Stimulated activated CD4-positive, alpha-beta T cell treated with anti-CD3 and anti-CD28 coated beads, Interleukin-4, amount 100 ng/mL, for 4 hours (primary cell): ENCODE measurements at regions not wholly inside any gene's neighbourhood (a gene's known extent, or its start where the extent isn't known, plus 50 kb on each side); places are given as distances from the start of the nearest gene placed in this dataset.

Experiments
- DNase-seq, 2 experiments: peaks; one replicate each; pipeline ENCODE4 v3.0.0-alpha.2; 2020

DNA sequence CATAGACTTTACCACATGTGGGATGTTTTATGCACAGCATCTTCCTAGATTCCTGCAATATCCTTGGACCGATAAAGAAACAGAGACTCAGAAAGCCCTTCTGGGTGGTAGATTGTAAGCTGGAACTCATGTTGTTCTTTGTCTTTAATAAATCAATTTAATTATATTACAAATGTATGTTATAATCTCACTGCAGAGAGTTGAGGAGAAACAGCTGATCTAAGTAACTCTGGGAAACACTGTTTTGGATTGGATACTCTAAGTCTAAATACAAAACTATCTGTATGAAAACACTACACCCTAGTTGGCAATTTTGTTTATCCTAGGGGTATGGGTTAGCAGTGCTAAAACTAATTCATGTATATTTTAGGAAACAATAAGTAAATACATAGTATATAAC, 1015.2 kb downstream of the XPNPEP1 start:
- DNase-seq, result no peak

DNA sequence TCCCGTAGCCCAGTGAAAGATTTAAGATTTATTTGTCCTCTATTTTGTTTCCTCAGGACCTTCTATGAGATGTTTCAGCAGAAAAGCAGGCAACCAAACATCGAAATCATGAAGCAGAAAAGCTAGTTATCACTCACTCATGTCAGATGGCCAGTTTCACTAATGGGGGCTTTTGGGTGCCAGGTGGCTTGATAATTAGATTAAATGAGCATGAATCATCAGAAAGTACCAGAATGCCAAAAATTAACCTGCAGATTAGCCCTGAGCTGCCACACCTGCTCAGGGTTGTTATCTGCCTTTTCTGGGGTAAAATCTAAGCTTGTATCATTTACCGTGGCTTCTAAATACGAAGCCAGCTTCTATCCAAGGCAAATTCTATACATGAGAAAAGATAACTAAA, 1017.5 kb downstream of the XPNPEP1 start:
- DNase-seq, result no peak

DNA sequence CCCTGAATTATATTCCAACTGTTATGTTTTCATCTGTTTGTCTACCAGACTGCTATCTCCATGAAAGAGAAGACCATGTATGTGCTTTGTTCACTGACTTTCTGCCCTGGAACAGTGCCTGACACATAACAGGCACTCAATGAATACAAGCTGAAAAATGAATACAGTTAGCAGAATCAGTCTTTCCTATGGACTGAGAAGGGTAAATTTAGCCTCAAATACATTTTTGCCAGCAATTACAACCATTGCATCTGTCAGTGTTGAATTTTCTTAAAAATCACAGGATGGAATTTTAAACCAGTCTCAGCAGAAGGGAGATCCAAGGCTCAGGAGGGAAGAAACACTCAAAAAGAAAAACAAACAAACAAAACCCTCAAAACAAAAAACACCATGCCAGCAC, 1018.1 kb downstream of the XPNPEP1 start:
- no peak for DNase-seq

DNA sequence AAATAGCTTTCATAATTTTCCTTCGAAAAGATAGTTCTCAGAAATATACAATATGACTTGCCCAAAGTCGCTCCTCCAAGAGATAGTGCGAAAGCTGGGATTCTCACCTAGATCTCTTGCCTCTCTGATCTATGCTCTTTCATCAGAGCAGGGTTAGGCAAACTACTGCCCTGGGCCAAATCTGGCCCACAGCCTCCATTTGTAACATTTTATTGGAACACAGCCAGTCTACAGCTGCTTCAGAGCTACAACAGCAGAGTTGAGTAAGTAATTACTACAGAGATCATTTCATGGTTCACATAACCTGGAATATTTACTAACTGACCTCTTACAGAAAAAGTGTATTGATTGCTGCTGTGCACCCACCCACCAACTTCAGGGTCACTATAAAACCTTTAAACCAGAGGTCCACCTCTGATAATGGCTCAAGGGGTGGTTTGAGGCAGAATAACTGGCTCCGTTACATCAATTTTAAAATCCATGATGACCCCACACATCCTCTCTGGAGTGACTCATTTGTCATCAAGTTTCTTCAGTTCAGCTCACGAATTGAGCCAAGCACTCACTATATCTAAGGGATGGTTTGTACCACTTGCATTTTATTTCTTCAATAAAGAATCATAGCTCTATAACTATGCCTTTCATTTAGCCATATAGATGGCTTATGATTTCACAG, 1019.0 kb downstream of the XPNPEP1 start:
- DNase-seq, result no peak

DNA sequence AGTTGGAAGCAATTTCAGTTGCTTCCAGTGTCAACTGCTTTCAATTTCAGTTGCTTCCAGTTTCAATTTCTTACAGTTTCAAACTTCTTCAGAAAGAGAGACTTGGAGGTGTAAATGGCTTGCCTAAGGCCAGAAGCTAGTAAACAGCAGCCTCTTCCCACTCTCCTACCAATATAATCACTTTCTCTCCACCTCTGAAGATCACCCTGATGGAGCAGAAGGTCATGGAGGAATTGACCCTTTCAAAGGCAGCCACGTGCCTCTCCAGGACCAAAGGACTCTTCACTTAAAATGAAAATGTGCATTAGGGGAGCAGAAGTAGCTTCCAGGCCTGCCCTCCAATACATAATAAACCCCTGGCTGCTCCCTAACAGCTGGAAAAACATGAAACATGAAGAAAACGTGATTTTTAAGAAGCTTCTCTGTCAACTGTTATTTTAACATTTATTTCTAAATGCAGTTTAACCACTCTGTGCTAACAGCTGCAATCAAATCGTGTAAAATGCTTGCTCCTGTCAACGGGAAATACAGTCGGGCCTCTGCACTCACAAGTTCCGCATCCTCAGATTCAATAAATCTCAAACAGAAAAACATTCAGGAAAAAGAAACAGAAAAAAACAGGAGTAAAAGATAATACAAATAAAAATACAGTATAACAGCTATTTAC, 1020.6 kb downstream of the XPNPEP1 start:
- no peak for DNase-seq

DNA sequence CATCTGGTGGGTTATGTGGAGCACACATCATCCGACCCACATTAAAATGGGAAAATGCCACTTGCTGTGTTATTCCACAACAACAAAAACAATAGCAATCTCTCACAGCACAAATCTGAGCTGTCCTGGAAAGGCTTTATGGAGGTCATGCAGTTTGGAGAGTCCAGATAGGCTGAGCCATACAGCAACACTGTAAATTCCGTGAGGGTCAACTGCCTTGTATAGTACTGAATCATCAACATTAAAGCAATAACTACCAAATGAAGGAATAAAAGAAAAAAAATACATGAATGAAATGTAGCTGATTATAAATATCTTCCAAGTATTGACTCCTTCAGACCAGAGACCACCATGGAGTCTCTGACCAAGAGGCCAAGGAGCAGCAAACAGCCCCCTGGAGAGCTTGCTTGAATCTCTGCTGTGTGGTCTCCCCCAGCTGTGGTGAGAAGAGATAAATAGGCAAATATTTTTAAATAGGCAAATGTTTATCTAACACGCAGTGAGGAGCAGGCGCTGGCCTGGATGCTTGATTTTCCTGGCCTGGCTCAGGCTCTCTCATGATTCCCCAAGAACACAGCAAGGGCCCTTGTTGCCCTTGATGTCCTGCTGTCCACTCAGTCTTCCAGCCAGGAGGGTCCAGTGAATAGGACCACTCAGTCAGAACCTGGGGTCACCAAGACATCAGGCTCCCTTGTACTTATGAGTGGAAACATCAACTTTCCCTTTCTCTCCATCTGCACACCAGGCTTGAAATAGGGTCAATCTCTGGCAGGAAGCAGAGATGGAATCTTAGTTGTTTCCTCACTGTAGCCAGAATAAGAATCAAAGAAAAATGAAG, 1021.3 kb downstream of the XPNPEP1 start:
- DNase-seq, result no peak

DNA sequence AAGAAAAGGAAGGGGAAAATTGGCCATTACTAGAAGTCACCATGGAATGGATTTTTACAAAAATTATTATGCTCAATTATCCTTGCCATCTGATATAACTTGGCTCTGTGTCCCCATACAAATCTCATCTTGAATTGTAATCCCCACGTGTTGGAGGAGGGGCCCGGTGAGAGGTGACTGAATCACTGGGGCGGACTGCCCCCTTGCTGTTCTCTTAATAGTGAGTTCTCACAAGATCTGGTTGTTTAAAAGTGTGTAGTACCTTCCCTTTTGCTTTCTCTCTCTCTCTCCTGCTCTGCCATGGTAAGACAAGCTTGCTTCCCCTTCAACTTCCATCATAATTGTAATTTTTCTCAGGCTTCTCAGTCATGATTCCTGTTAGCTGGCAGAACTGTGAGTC, 1023.6 kb downstream of the XPNPEP1 start:
- no peak for DNase-seq

DNA sequence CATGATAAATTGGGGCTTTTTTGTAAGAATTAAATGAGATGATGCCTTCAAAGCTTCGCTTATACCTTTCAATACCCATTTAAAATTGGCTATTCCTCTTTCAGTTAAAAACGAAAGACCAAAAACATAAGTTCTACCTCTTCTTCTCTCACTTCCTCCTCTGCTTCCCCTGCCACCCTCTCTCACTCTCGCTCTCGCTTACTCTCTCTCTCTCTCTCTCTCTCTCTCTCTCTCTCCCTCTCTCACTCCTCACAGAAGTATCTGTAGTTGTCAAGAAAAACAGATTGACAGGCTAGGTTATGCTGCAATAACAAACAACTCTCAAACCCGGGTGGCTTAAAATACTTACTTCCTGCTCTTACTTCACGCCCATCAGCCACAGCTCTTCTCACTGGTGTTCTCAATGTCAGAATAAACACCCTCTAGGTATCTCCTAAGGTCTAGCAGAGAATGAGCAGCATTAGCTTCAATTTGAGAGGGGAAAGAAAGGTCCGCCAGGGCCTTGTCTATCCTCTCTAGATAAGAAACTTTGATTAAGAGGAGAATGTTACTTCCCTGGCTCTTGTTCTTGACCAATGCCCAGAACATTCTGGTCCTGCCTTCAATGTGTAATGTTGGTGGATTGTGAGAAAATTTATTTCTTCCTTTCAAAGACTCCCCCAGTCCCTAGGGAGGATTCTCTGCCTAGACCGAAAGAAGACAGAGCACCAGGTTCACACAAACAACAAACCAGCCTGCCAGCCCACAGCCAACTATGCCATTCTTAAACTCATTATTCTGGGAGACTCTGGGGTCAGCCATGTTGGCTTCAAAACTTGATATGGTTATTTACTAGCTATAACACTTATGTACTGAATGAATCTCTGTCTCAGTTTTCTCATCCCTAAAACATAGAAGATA, 1028.7 kb downstream of the XPNPEP1 start:
- DNase-seq, result no peak

DNA sequence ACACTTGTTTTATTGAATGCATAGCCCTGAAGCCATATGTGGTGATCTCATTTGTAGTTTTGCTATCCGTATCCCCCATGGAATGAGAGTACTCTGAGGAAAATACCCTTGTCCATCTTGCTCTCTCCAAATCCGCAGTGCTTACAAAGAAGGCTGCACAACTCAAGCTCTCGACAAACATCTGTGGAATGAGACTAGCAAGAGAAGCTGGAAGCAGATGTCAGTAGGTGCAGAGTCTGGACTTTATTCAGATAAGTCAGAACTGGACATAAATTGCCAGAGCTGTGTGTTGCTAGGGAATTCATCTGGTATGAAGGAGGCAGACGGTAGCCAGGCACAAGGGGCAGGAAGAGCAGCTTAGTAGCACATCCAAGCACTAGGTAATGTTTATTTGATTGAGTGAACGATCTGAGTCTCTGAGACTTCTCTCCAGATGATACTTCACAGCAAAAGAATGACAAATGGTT, 1046.2 kb downstream of the XPNPEP1 start:
- DNase-seq, result no peak

DNA sequence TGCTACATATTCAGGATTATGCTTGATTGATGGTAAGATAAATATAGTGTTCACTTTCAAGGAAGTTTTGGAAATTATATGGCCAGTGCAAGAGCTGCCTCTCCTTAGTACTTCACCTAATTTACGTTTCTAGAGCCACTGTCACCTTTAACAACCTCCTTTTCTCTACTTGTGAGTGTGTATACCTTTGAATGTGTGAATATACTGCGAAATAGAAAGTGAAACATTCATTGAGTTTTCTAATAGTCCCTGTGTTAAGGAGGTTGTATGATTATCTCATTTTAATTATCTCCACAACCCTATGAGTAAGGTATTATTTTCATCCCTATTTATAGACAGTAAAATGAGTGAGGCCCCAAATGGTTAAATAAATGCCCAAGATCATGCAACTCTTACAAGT, 1050.5 kb downstream of the XPNPEP1 start:
- DNase-seq, result no peak

DNA sequence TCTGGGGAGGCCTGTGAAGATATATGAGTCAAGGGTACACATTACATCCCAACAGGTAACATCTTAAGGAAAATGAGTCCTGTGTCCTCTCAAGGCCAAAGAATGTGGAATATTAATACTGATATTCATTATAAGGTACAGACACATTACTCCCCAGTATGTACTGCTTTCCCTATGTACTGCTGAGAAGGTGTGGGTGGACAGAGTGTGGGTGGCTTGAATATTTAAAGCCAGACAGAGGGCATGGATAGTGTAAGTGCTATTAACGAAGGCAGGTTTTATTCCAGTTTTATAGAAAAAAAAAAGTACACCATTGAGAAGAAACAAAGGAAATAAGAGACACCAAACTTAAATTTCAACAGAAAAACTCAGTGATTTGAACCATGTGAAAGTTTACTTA, 1054.4 kb downstream of the XPNPEP1 start:
- no peak for DNase-seq

DNA sequence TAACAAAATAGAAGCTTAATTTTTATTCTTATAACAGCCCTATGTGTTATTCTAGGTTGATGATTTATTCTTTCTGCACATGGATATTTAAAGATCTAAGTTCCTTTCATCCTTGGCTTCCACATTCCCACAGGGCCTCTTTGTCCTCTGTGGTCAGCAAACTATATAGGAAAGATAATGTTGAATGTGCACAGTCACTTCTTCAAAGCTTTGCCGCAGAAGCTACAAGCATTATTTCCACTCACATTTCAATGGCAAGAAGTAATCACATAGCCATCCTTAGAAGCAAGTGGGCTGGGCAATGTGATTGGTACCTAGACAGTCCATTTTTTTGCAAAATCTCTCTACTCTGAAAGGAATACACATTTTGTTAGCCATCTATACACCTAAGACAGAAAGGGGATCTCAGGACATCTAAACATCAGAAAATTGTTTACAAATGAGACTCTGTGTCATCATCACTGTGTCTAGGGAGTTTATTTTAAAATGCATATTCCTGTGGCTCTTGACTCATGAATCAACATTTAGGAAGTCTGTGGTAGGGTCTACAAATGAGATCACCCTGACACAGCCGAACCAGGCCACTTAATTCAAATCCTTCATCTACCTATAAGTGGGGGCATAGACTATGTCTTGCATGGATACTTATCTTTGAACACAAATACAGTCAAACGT, 1060.5 kb downstream of the XPNPEP1 start:
- no peak for DNase-seq

DNA sequence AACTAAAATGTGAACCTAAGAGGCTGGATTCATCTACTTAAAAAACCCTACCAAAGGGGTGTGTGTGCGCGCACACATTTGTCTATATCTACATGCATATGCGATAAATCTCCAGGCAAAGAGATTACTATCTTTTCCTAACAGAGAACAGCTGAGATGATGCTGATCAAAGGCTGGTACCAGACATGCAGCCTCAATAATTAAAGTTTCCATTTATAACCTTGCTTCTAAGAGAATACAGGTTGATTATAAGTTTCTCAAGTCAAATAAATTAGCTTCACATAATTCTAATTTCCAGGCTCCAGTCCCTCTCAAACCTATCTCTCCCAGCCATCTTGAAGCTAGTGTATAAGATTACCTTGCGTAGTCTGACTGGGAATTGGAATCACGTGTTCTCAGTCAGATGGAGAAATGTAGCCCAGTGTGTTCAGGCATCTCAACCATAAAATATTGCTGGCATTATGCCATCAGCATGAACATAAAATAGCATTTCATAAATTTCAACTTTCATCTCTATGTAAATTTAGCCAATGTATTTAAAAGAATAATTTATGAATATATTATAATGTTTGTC, 1062.0 kb downstream of the XPNPEP1 start:
- no peak for DNase-seq

DNA sequence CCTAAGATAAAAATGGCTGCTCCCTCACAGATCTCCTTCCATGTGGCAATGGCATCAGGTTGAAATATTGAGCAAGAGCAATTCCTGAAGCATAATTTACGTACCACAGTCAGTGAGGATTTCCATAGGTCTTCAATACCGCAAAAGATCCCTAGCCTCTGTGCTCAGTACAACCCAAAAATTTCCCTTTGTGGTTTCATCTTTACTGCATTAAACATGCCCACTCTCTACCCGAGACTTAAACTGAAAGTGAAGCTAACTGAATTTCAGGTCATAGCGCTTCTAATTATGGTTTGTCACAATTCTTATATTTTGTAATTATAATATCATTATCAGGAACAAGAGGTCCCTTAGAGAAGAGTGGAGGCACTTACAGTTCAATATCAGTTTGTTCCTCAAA, 1071.1 kb downstream of the XPNPEP1 start:
- DNase-seq, result no peak

DNA sequence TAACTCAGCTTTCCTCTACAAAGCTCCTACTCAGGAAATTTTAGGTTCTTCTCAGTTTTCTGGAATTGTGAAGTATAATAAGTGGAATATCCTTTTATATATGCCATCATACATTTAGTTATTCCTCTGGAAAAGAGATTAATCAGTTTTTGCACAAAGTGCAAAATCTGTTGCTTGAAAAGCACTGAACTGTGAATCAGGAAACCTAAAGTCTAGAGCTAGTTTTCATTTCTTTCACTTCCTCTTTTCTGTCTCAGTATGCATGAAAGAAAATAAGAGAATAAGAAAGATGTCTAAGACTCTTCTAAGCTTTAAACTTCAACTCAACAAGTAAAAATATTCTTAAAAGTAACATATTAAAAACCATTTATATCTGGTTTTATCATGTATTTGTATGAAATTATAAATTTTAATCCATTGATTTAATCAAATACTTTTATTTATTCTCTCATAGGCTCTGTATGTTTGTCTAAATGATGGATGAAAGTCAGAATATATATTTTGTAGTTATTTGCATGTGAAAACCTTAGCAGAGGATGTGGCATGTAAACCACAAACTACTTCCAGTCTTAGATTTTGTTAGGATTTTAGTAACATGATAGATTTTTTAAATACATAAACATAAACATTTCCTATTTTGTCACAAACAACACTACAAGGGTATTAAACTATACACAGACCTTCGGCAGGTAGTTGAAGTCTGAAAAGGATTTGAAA, 1073.0 kb downstream of the XPNPEP1 start:
- no peak for DNase-seq

DNA sequence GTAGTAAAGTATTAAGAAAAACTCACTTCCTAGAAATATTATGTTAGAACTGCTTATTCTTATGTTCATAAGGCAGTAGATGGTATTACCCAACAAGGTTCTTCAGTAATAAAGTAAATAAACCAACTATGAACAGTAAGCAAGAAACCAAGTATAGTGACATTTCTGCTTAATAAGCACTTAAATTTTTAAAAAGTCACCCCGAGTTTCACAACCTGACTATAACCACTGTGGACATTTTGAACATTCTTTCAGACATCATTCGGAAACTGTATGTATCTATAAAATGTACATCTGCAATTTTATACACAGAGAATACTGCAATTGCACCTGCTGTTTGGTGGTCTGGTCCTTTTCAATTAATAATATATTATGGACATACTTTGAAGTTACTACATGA, 1073.6 kb downstream of the XPNPEP1 start:
- no peak for DNase-seq

DNA sequence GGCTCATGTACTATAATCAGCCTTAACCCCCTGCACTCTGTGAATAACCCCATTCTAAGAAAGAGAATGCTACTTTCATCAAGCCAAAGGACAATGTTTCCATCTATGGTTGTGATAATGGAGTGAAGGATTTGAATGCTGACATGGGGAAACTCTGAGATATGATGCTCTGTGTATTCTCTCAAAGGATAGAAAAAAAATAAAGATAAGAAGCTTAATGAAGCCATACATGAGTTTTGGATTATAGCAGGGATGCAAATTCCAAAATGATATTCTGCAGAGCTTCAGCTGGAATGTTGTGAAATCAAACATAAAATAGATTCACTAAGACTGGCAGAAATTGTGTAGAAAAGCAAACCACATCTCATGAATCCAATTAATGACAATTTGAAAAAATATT, 1074.1 kb downstream of the XPNPEP1 start:
- DNase-seq, result no peak

DNA sequence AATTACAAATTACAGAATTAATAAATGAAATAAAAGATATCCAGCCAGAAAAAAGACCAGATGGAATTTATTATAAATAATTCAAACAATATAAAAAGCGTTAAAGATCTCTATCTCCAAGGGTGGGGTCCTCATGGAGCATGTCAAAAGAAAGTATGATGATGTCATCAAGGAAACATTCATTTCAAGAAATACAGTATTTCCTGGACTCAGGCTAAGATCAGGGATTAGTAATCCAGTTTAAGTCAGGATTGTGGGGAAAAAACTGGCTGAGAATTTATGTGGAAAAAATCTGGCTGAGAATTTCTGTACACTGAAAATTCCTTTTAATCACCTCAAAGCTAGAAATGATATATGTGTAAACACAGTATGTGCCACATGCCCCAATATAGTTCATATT, 1075.3 kb downstream of the XPNPEP1 start:
- DNase-seq, result no peak

DNA sequence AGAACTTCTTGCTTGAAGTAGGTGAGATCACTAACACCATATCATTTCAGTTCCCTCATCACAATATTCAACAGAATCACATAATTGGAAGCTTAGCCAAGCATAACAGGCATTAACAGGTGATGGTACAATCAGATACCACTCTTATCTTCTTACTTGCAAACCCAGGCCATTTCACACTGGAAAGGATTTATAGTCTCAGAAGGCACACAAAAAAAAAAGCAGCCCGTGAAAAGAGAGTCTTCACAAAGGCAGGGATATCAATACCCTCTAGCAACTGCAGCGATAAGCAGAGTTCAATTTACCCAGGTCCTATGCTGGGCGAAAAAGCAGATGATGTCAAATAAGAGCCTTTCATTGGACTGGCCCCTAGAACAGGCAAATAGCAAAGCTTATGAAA, 1082.4 kb downstream of the XPNPEP1 start:
- no peak for DNase-seq

DNA sequence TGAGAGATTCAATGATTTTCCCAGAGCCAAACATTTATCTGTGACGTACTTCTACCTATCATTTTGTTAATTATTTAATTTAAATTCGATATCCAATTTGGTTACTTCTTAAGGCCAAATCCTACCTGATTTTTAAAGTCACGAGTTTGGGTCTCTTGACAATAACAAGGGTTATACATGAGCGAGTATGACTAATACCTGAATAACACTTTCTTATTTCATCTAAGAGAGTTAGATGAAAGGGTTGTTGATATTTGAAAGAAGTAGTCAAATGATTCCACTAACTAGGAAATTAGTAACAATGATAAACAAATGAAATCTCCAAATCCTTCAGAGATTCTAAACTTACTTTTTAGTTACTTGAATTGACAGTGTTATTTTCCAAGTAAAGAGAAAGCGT, 1086.9 kb downstream of the XPNPEP1 start:
- DNase-seq, result no peak

DNA sequence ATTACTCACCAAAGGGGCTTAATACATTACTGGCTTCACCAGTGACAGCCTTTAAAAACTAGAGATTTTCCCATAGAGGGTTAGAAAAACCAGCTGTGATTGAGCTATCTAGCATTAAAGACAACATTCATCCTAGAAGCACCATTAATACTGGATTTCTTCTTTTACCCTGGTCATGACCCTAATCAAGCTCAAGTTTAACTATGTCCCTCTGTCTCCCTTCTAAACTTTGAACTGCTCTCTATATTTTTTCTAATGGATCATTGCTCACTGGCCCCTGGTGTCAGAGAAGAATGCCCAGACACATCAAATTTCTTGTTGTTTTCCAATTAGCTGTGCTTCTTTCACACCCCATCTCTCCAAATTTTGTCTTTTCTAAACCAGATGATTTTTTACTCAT, 1101.3 kb downstream of the XPNPEP1 start:
- DNase-seq, result no peak
